ENCODE measurements at regions not wholly inside any gene's neighbourhood (a gene's known extent, or its start where the extent isn't known, plus 50 kb on each side); places are given as distances from the start of the nearest gene placed in this dataset.

GRCh38 chr6:168860987-168861386 lies 392.7 kb downstream of the THBS2 start:
- TF ChIP-seq CTCF (IDR thresholded peaks at IDR 0.05), result no peak
- TF ChIP-seq POLR2AphosphoS5 (IDR thresholded peaks at IDR 0.05), result no peak
- no peak for TF ChIP-seq POLR2A (IDR thresholded peaks at IDR 0.05)
